H1 (cell line): ENCODE measurements at regions not wholly inside any gene's neighbourhood (a gene's known extent, or its start where the extent isn't known, plus 50 kb on each side); places are given as distances from the start of the nearest gene placed in this dataset.

Source experiments
- CHD7 ChIP-seq: fragments of 300-600 bp; sonication (generic); IDR thresholded peaks from 2 replicates; pipeline ENCODE4 v1.7.1; 2012; ENCODE audit warnings: low read length, moderate library complexity, mild to moderate bottlenecking, inconsistent platforms; ENCODE audit not compliant: insufficient replicate concordance
- POU5F1 ChIP-seq: IDR thresholded peaks from 2 replicates; pipeline ENCODE4 v1.6.1; 2011; ENCODE audit warnings: low read depth, mild to moderate bottlenecking, low read length, moderate library complexity
- ZNF274 ChIP-seq: IDR thresholded peaks from 2 replicates; pipeline ENCODE4 v1.7.0; 2012; ENCODE audit warnings: low read length, borderline replicate concordance; ENCODE audit errors: extremely low read depth

GRCh38 chr22:47923011-47923427 is 1160.6 kb downstream of the TBC1D22A start (continued):
- TF ChIP-seq CHD7, result no peak
- TF ChIP-seq ZNF274, result no peak
- TF ChIP-seq POU5F1, result no peak
